NCI-H2081 (cell line): ENCODE measurements at regions not wholly inside any gene's neighbourhood (a gene's known extent, or its start where the extent isn't known, plus 50 kb on each side); places are given as distances from the start of the nearest gene placed in this dataset.

Experiments
- DNase-seq, 2 experiments: peaks; one replicate each; lab custom pipeline; 2025; lab: John Stamatoyannopoulos, UW

DNA sequence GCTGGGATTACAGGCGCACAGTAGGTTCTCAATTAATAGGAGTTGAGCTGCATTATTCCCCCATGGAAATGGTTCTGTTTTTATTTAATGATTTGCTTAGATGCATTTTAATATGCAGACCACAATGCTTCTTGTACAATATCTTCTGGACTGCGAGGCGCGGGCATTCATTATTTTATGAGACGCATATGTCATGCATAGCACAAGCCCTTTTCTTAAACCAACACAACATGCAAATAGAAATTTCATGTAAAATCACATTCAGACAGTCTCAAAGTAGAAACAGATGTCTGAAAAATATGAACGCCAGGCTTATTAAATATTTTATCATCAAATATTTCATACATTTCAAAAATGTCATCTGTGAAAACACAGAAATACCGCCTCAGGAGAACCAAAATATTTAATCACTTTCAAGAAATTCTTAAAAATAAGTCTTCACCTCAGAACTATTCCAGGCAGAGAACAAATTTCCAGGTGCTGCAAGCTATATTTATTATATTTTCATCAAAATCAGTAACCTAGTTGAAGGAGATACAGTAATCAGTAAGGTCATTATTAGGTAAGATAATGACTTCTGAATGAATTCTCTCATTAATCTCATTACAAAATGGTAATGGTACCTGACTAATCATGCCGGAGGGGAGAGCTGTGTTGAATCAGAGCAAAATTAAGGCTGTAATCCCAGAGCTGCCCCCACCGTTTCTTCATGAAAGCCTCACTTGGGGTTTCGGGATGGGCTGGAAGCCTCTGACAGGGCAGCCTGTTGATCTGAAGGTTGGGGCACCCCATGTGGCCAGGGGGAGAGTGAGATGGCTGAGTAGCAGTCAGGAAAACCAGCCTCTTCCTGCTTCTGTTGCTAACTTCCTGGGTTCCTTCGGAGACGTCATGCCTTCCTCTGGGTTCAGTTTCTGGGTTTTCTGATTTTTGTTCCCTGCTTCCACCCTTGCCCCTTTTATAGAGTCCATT lies 133.9 kb upstream of the ZNF618 start:
- no peak for DNase-seq

DNA sequence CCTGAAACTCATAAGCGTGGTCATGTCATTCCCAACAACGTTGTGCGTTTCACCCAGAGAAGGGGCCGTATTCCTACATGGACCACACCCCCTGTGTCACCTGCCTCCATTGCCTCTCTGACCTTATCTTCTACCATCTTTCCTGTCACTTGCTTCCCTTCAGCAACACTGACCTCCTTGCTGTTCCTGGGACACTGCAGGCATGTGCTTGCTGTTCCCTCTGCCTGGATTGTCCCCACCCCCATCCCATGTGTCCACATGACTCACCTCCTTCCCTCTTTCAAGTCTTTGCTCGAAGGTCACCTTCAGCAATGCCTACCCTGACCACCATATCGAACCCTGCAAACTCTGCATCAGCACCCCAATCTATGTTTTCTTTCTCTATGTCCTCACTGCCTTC lies 133.2 kb upstream of the ZNF618 start:
- DNase-seq: no peak

DNA sequence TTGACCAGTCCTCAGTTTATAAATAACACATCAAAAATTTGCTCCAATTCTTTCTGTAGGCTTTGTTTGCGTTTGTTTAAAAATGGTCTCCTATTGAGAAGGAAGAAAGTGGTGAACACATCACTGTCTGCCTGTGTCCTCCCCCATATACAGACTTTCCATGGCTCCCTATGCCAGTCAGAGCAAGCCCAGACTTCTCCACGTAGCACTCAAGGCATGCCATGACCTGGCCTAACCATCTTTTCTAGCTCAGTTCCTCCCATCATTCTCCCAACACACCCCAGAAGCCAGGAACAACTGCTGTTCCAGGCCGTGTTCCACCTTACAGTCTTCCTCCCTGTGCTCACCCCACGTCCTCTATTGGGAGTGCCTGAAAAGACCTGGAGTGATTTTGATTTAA lies 129.6 kb upstream of the ZNF618 start:
- no peak for DNase-seq

DNA sequence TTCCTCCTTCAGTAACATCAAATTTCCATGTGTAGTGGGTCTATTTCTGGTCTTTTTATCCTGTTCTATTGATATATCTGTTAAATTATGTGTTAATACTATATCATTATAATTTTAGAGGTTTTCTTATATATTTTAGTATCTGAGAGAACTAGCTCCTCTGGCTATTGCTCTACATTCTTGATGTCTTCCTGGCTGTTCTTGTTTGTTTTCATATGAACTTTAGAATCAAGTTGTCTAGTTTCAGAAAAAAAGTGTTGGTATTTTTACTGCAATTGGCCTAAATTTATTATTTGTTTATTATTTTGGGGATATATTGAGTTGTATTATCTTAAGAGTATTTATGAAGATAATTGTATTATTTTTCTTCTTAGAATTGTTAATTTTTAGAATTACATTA lies 128.0 kb upstream of the ZNF618 start:
- DNase-seq: no peak

DNA sequence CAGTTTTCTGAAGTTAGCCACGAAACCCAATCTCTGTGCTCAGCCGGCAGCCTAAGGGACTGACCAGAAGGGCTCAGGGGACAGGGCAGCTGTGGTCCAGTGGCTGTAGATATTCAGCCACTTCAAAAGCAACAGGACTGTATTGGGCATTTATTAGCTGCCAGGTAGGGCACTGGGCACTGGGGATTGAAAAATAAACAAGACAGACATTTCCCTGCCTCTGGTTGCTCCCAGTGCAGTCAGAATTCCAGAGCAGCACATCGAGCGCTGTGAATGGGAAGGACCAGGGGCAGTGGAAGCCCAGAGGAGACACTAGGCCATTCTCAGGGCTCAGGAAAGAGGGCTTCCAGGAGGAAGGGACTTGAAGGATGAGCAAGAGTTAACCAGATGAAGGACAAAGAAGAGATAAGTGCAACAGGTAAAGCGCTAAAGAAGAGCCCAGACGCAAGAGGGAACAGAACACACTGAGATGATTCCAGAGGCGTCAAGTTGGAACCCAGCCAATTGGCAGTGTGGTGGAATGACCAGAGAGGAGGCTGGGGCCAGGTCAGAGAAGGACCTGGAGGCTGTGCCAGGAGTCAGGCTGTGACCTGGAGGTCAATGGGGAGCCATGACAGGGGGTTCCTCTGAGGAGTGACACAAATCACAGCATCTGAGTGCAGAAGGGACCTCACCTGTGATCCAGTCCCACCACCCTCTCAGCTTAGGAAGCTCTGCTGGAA lies 122.5 kb upstream of the ZNF618 start:
- DNase-seq: no peak

DNA sequence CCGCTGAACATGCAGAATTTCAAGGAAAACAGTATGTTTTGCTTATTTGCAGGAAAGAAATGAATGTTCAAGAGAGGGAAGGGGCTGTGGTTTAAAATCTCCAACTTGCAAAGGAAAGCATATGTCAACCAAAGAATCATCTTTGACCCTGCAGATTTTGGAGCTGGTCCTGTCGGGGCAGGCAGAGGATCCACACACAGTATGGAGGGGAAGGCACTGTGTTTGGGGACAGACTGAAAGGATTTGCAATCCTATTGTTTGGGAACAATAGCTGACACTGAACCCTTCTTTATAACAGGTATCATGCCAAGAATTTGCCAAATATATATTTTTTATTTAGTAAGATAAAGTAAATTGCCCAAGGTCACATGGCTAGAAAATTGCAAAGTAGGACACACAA lies 121.4 kb upstream of the ZNF618 start:
- no peak for DNase-seq

DNA sequence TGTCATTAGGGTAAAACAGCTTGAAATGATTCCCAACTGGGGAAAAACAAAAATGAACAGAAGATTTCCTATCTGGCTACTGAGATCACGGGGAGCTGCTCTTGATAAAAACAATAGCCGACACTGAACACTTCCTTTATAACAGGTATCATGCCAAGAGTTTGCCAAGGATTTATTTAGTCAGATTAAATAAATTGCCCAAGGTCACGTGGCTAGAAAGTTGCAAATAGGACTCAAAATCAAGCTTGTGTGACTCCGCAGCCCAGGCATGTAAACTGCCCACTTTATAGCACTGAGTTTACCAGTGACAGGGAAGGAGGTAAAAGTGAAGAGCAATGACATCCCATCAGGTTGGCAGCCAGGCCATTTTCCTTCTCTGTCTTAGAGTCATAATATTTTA lies 120.7 kb upstream of the ZNF618 start:
- no peak for DNase-seq

DNA sequence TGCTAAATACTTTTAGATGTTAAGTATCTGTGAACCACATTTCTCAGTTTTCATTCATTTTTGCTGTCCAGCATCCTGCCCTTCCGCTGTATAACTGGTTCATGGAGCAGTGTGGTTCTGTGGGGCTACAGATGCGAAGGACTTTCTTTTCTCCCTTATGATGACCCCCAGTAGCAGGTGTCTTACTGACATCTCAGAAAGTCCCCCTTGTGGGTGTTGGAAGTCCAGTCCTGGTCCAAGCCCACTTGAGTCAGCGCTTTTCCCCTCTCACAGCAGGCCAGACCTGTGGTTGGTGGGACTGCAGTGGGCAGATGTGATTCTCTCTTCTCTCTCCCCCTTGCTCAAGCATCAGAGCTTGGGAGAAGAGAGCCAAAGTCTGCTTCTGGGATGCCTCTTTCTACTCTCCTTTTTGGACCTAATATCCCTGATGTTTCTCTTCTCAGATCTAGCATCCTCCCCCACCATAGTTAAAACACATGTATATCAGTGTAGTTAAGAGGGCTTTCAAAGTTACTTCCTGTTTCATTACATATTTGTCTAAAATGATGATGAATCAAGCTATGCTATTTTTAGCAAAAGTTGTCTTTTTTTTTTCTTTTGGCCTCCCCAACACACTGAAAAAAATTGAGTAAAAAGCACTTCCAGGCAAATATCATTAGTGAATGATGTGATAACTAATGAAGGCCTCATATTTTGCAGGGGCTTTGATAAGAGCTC lies 119.5 kb upstream of the ZNF618 start:
- no peak for DNase-seq

DNA sequence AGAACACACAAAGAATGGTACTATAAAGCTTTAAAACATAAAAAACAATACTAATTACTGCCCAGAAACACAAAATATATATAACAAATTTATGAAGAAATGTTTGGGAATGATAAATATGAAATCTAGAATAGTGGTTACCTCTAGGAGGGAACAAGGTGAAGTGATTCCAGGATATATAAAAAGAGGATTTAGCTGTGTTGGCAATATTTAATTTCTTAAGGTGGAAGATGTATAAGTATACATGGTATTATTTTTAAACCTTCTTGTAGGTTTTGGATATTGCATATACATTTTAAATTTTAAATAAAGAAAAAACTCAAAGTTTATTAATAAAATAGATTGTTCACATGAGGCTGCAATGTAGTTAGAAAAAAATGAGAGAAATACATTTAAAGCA lies 112.7 kb upstream of the ZNF618 start:
- DNase-seq: no peak

DNA sequence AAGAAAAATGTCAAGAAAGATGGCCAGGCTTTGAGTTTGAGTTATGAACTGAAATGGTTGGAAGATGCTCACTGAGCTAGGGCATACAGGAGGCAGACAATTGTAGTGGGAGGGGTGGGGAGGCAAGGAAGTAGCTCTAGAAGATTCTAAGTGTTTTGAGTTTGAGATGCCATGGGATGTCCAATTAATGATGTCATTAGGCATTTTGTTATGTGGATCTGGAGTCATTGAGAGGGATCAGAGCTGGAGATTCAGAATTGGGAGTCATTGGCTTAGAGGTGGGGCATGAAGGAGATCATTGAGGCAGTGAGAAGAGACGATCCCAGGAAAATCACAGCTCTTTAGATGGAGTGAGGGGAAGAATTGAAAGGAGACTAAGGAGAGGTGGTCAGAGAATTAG lies 111.5 kb upstream of the ZNF618 start:
- no peak for DNase-seq

DNA sequence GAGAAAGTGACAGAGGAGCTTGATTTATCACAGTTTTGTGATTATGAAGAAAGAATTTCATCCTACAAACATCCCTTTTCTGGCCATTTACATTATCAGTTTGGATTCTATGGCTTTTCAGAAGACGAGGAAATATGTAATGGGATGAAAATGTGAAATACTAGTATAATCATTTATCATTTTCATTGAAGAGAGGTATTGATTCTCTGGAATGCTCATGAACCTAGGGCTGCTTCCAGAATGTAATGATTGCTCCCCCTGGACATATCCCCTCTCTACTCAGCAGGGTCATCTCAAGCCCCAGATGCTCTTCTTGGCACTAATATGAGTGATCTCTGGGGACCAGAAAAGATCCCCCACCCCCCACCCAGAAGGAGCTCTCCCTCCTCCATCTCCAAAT lies 106.7 kb upstream of the ZNF618 start:
- no peak for DNase-seq

DNA sequence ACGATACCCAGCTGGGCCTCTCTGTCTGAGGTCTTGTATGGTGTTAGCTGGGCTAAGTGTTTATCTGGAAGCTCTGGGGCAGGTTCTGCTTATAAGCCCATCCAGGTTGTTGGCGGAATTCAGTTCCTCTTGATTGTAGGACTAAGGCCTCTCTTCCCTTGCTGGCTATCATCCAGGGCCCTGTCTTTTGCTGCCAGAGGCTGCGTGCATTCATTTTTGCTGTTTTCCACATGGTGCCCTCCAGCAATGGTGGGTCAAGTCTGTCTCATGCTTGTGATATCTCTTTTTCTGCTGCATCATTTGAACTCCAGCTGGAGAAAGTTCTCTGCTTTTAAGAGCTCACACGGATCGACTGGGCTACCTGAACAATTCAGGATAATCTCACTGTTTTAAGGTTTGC lies 105.7 kb upstream of the ZNF618 start:
- DNase-seq: no peak

DNA sequence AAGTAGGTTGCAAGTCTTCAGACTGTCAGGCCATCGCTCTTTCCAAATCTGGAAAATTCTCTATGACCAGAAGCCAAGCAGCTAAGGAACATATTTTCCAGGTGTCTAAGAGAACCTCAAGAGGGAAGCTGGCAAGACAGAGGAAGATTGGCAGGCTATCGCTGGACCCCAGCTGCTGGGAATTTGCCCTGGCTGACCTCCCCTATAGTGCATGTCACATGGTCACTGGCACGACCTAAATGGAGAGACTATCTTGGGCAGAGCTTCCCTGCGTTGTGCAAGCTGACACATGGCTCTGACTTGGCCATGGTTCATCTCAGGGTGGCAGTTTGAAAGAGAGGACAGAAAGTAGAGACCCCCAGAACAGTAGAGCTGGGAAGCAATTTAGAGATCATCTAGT lies 104.9 kb upstream of the ZNF618 start:
- DNase-seq: no peak

DNA sequence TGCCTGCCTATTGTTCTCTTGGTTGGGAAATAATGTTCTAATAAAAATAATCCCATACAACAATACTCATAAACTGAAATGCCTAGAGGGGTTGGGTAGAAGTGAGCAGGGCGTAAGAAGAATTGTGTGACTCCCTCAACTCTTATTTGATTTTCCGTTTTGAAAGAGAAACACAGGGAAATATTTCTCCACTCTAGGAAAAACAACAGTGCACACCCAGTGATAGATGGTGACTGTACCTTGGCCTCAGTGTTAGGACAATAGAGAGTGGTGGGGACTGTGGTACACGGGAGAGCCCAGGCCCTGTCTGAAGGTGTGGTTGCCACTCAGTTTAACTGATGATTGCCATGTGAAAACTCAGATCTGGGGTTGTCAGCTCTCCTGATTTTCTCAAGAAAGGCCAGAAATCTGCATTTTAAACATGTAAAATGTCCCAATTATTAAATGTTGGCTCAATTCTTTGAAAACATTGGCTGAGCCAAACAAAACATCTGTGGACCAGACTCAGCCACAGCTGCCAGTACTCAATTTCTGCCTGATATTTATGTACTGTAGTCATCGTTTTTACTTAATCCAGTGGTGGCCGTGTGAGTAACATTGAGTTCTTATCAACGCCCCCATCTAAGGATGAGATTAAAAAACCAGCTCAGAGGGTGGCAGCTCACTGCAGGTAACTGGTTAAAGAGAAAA lies 103.8 kb upstream of the ZNF618 start:
- no peak for DNase-seq

DNA sequence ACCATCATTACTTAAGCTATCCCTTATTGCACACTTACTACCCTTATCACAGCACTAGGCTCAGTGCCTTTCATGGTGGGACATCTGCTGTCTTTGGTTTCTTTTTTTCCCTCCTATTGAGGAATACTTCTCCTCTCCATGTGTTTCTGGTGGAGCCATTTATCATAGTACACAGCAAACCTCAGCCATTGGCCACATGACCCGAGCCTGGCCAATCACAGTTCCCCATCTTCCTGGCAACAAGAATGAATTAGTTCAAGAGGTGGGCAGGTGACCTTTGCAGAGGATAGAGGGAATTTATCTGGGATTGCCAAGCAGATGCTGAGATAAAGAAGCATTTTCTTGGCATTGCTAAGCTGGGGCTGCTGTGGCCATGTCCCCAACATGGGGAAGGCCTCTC lies 101.1 kb upstream of the ZNF618 start:
- DNase-seq: no peak

DNA sequence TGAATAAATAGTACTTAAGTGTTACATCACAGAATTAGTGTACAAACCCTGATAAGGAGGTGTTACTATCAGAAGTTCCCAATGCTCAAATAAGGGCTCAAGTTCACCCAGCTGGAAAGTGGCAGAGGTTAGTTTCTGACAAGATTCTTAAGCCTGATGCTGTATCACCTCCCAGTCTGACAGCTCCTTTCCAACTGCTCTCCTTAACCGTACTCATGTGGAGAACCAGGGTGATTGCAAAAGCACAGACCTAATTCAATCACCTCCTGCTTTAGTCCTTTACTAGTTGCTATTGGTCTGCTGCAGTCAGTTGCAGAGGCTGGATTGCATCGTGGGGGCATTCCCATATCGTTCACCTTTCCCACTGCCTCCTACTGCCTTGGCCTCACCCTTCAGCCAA lies 100.4 kb upstream of the ZNF618 start:
- DNase-seq: no peak

DNA sequence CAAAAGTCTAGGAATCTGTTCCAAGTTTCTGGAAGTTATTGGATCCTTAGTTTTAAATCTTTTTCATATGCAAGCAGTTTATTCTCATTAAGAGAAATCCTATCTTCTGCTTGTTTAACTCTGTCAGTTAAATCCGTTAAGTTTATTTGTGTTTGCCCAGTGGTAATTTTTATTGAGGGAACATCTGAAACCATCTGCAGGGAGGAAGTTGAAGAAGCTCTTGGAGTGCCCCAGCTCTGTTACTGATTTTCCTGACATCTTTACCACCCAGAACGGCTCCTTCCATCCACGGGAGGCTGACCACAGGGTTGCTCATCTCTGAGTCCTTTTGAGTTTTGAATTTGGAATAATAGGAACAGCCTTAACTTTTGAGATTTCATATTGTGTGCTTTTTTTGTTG lies 99.9 kb upstream of the ZNF618 start:
- no peak for DNase-seq

DNA sequence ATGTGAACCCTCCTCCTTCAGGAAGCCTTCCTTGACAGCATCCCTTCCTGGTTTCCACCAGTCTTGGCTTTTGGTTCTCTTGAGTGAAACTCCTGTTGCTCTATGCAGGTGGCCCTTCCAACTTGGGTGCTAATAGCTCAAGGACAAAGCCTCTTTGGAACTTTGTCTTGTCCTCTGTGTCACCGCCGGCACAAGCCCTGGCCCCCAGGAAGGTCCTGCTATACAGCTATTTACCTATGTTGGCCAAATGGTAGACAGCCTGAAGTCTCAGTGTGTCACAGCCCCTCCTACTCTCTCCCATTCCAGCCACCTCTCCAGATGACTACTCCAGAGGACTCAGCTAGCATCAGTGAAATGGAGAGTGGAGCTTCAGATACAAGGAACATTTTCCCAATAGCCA lies 94.7 kb upstream of the ZNF618 start:
- DNase-seq: no peak

DNA sequence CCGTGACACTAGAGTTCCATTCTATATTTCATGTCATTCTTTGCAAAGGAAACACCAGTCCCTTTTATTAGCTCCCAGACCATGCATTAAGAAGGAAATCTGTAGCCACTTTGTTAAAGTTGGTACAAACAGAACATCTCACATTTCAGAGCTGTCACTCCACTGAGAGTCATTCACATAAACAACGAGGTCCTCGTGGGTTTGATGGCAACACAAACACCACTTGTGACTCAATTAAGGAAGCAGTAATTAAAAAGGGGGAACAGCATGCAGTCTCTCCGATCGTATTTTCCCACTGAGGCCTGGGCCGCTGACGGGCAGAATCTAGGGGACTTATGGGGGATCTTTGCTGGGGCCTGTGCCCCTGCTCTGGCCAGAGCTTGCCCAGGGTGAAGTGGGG lies 94.2 kb upstream of the ZNF618 start:
- no peak for DNase-seq

DNA sequence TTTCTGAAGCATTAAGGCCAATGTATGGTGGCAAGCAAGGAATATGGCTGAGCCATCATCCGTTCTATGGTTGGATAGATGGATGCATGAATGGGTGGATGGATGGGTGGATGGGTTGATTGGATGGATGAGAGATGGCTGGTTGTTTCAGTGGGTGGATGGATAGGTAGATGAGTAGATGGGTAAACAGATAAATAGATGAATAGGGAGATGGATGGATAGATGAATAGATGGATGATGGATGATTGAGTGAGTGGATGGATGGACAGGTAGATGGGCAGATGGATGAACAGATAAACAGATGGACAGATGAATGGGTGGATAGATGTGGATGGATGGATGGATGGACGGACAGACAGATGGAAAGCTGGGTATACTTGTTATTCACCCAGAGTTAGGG lies 92.6 kb upstream of the ZNF618 start:
- DNase-seq: no peak

DNA sequence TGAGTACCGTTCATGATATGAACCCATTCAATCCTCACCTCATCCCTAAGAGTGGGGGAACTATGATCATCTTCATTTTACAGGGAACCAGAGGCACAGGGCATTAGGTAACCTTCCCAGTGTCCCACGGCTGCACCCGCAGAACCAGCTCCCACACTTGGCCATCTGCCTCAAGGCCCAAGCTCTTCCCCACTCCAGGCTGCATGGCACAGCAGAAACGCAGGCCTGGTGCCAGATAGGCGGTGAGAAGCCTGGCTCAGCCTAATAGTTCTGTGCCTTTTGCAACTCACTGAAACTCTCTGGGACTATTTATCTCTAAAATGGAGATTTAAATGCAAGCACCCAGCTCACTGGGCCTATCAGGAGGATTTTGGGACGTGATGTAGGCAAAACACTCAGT lies 90.8 kb upstream of the ZNF618 start:
- DNase-seq: no peak

DNA sequence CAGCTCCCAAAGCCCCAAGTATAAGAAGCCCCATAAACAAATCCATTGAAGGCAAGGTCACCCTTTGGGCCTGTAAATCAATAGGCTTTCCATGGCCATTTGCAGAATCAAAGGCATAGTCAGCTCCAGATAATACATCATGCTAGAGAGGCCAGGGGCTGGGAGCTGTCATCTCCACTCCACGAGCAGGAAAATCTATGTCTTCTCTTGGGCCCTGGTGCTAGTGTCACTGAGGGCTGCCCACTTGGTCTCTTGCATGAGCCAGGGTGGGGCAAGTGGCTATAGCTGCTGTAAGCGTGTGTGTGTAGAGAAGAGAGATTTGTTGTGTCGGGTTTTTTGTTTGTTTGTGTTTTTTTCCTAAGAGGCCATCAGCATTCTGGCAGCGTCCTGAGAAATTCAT lies 90.0 kb upstream of the ZNF618 start:
- no peak for DNase-seq
